GM03348 (cell line): ENCODE measurements at regions not wholly inside any gene's neighbourhood (a gene's known extent, or its start where the extent isn't known, plus 50 kb on each side); places are given as distances from the start of the nearest gene placed in this dataset.
"Not testable (repeated sequence)": the region's sequence is repeated elsewhere in the genome, so short reads cannot be mapped to it uniquely, and the experiment has no call there.

Source experiments
- DNase-seq: peaks from one replicate; pipeline ENCODE4 v3.0.0; 2012; ENCODE audit warnings: low spot score

DNA sequence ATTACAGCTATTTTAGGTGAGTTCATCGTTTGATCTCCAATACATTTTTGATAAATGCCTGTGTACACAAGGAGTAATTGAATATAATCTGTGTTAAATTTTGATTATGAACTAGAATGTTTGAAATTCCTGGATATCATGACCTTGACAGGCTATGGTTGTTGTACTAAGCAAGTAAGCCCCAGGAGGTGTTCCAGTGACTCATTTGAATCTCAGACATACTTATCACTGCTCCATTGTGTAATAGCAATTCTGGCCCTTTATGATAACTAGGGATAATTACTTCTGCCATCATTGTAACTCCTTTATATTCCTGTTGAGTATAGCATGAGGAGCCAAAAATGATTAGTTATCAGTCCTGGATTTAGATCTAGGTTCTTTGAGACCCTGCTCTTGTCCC is 1424.6 kb upstream of the ADGRB3 start:
- DNase-seq: no peak

DNA sequence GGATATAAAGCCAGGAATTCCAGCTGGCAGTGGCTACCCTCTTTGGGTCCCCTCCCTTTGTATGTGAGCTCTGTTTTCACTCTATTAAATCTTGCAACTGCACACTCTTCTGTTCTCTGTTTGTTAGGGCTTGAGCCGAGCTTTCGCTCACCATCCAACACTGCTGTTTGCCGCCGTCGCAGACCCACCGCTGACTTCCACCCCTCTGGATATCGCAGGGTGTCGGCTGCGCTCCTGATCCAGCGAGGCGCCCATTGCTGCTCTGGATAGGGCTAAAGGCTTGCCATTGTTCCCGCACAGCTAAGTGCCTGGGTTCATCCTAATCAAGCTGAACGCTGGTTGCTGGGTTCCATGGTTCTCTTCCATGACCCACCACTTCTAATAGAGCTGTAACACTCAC is 1433.5 kb upstream of the ADGRB3 start:
- no peak for DNase-seq

DNA sequence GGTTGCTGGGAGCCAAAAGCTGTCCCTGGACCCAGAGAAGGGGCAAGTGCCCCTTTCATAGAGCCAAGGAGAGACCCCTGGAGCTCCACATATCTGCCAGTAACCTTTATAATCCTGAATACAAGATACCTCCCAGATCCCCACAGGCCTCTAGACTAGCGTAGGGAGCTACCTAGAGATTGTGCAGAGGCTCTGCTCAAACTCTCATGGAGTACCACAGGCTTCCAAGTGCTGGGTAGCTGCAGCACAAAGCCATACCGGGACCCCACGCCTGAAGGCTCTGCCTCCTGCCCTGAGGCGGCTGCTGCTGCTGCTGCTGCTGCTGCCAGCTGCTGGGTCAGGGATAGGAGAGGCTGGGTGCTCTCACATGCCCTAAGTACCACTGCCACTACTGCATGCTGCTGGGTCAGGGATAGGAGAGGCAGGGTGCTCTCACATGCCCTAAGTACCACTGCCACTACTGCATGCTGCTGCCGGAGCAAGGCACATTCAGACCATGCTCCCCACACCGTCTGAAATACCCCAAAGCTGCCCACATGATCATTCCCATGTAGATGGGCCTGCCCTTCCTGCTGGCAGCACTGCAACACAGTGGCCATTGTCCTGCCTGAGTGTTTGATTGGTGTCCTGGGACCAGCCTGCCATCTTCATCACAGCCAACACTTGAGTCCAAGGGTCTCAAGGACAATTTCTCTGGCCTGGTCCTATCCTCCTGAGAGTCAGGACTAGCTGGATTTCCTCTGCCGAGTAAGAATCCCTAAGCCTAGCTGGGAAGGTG is 1434.3 kb upstream of the ADGRB3 start:
- no peak for DNase-seq

DNA sequence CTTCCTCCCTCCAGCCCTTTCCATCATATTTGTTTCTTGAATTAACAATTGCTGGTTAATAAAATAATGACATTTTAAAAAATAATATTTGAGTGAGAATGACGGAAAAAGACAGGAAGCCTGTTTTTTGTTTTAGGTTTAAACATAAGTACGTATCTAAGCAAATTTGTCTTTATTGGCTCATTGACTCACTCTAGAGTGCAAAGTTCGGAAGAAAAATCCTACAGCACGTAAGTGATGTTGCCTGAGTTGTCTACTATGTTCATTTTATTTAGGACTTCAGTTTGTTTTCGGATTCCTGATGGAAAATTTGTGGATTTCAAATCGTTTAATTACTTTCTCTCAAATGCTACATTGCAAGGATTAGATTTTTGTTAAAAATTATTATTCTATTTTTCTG is 1435.7 kb upstream of the ADGRB3 start:
- DNase-seq: no peak

DNA sequence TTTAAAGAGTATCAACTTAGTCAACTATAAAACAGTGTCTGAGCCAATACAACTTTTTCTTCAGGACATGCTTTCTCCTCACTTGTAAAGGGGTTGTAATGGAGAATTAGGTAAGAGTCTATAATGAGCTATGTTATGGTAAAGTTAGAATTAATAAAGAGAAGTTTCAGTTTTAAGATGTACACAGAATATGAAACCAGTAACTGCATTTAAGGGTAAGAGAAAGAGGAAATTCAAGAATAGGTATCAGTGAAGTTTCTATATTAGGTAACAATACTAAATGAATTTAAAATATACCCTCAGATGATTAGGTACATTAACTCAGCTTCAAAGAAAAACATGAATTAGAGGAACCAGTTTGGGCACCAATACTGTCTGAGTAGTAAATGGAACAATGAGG is 1444.3 kb upstream of the ADGRB3 start:
- no peak for DNase-seq

DNA sequence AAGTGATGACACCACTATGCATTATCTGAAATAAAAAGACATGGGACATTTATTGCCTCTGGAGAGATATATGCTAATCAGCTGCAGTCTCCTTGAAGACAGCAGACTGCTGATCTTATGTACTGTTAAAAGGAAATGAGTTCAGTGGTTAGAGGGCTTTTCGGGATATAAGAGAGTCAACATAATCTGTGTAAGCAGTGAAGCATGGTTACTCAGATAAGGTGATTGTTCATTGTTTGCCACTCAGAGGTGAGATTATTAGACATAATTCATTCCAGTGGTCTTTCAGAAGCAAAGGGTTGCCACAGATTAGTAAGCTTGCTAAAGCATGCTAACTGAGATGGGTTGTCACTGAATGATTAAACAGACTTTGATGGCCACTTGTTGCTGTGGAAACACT is 1450.7 kb upstream of the ADGRB3 start:
- DNase-seq: no peak

DNA sequence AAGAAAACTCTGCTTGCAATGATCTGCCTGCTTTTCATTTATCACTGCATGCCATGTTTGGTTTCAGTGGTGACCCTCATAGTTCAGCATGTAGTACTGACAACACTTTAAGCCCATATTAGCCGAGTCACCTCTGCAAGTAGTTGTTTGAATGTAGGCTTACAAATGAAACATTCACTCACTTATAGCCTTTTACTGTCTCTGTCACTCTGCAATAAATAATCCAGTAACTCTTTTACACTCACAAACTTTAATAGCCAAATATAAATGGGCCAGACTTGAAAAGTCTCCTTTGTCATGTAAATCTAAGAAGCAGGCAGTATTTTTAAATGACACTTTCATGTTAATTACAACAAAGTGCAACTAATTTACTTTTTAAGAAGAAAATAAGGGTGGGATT is 1460.0 kb upstream of the ADGRB3 start:
- no peak for DNase-seq

DNA sequence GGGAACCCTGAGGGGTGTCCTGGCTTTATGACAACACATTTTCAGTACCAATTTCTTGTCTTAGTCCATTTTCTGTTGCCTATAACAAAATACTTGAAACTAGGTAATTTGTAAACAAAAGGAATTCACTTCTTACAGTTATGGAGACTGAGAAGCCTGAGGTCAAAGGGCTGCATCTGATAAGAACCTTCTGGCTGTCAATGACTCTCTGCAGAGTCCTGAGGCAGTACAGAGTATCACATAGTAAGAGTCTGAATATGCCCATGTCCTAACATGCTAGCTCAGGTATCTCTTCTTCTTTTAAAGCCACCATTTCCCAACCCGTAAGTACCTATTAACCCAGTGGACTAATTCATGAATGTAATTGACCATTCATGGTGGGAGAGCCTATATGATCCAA is 1458.6 kb upstream of the EYS start:
- DNase-seq: no peak

DNA sequence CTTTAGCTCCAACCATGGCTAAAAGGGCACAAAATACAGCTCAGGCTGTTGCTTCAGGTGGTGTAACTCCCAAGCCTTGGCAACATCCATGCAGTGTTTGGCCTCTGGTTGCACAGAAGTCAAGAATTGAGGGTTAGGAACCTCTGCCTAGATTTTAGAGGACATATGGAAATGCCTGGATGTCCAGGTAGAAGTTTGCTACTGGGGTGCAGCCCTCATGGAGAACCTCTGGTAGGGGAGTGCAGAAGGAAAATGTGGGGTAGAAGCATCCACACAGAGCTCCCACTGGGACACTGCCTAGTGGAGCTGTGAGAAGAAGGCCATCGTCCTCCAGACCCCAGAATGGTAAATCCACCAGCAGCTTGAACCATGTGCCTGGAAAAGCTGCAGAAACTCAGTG is 1453.8 kb upstream of the EYS start:
- DNase-seq: no peak

DNA sequence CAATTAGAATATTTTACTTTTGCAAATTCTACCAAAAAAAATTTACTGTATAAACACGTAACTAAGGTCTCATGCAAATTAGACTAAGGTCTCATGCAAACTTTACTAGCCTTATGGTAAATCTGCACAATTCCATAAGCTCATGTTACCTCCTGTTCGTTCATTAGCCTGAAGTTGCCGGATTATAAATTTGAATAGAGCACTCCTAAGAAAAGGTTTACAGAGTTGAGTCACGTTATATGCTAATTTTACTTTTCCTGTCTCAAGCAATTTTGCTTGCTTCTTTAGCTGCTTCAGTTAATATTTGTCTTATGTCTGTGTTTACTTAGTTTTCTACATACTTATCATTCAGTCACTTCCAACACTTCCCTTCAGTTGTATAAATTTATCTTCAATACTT is 1434.0 kb upstream of the EYS start:
- DNase-seq: no peak

DNA sequence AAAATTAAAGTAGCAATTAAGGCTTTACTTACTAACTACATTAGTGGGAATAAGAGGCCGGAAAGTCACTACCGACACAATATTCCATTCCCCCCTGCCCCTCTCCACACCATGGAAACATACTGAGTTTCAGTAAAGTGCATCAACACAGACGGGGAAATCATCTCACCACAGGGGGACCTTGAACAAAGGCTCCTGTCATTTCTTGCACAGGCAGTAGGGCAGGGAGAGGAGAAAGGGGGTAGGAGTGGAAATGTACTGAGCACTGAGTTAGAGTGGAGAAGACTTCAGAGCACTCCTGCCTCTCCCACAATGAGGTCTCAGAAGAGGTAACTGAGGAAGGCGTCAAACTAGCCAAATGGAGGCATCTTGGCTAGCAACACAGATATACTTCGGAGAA is 1426.9 kb upstream of the EYS start:
- no peak for DNase-seq

DNA sequence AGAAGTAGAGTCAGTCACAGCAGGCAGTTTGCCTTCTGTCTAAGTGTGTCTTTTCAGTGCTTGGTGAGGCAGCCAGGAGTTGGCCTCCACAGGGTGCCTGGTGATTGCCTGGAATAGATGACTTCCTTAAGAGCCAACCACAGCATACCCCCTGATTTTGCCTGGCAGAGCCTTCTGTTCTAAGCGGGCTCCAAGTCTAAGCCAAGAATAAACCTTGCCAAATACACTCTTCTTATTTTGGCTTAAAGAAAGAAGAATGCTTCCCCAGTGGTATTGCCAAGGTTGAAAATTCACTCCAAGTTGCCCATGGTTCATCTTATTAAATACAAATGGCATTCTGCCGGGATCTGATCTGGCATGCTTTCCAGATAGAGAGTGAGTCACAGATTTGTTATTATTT is 1424.8 kb upstream of the EYS start:
- DNase-seq: no peak

DNA sequence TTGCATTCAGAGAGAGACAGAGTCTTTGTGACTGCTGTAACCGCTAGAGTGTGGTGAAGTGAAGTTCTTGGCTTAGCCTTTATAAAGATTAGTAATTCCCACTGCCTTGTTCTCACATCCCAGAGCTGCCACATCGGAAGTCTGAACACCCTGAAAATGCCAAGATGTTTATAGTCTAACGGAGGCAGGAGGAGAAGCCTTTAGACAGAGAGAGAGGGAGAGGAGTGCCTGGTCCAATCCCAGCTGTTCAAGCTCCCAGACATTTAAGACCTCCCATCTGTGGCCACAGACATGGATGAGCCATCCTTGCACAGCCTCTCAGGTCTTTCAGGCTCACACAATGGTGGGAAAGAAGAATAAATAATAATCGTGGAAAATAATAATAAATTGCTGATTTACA is 1422.8 kb upstream of the EYS start:
- no peak for DNase-seq

DNA sequence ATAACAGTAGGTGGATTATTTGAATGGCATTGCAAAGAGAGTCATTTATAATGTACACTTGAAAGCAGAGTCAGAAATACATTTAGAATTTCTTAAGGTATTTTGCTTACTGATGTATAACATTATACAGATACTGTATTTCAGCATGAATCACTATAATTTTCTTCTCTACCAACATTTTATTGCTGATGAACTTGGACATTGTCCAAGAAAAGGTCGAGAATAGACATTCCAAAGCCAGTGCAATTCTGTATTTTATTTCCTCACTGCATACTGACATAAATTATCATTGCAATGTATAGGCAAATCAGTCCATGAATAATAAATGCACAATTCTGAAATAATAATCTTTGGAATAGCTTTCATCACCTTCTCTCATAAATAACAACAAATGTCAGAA is 1420.0 kb upstream of the EYS start:
- DNase-seq: no peak

DNA sequence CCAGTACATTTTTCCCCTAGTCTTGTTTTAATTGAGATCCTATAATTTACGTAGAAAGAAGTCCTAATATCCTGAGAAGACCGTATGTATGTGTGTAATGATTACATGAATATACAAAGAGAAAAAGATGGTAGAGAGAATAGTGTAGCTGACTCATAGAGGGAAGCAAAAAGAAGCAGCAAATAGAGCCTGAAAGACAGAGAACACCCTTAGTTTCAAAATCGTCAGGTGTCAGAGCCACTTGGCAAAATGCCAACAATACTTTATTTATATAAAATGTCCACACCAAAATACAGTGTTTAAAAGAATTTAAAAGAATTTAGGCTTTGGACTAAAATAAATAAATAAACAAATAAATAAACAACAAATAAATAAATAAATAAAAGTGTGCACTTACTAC is 1414.1 kb upstream of the EYS start:
- DNase-seq: no peak

DNA sequence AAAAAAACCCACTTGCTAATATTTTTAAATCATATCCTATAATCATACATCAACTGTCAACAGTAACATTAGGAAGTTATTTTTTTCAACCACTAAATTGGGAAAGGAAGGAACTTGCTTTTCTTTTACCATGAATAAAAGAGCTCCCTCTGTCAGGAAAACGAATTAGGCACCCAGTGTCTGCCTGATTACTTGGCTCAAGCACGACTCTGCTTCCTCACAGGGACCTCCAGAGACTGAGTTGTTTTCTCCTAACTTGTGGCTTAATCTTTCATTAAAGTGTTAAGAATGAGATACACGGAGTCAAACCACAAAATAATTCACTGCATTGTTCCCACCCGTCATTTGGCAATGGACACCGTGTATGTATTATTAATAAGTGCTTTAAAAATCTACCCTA is 1405.1 kb upstream of the EYS start:
- DNase-seq: no peak

DNA sequence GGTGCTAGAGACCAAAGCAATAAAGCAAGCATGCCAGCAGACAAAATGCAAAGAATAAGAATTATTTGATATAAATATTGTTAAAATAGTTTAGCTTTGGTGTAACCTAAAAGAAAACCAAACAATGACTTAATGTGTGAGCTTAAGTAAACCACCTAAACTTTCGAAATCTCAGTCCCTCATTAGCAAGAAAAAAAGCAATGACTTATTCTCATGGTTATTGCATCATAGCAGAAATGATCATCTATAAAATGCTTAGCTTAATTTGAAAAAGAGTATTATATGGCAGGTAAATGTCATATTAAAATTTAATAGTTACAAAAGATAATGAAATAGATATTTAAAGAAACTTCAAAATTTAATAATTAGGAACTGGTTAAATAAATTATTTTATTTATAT is 1395.7 kb upstream of the EYS start:
- DNase-seq: no peak

DNA sequence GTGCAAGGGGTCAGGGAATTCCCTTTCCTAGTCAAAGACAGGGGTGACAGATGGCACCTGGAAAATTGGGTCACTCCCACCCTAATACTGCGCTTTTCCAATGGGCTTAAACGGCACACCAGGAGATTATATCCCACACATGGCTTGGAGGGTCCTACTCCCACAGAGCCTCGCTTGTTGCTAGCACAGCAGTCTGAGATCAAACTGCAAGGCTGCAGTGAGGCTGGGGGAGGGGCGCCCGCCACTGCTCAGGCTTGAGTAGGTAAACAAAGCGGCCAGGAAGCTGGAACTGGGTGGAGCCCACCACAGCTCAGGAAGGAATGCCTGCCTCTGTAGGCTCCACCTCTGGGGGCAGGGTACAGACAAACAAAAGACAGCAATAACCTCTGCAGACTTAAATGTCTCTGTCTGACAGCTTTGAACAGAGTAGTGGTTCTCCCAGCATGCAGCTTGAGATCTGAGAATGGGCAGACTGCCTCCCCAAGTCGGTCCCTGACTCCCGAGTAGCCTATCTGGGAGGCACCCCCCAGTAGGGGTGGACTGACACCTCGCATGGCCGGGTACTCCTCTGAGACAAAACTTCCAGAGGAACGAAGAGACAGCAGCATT is 1388.7 kb upstream of the EYS start:
- not testable (repeated sequence) for DNase-seq

DNA sequence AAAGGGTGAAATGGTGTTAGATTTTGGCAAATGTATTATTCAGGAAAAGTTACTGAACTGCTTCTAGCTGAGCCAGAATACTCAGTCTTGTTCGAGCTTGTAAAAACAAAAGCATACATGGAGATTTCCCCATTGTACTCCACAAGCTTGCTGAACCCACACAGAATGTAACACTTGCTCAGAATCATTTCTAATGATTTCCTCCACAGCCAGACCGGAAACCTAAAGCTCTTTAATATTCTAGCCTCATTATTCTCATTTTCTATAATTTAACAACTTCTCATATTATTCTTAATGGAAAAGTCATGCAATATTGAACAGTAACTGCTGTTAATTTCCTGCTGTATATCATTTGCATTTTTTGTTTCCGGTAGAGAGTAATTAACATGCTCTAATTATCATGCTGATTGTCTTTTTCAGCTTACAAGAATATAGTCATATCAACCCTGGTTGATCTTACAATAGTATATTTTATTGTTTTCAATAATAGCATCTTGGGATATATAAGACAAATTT is 1387.5 kb upstream of the EYS start:
- DNase-seq: no peak

DNA sequence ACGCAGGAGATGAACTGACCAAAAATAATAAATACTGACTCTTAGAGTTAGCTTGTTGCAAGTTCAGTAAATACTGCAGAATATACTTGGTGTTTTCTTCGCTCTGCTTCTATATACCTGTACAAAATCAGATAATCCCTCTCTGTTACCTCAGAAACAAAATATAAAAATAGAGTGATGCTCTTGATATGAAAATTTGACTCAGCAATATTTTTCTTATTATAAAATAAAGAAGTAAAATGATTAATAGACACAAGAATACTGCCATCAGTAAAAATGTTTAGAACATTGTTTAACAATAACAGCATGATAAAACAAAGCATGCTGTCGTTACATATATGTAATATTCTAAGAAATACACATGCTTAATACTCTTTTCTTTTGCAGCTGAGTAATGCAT is 1366.9 kb upstream of the EYS start:
- no peak for DNase-seq

DNA sequence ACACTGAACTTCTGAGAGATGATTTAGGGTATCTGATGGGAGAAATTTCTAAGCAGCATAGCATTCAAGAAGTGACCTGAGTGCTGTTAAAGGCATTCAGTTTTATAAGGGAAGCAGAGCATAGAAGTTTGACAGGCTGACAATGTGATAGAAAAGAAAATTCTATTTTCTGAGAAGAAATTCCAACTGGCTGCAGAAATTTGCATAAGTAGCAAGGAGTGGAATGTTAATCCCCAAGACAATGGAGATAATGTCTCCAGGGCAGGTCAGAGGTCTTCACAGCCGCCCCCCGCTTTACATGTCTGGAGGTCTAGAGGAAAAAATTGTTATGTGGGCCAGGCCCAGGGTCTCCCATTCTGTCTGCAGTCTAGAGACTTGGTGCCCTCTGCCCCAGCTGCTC is 1361.8 kb upstream of the EYS start:
- no peak for DNase-seq

DNA sequence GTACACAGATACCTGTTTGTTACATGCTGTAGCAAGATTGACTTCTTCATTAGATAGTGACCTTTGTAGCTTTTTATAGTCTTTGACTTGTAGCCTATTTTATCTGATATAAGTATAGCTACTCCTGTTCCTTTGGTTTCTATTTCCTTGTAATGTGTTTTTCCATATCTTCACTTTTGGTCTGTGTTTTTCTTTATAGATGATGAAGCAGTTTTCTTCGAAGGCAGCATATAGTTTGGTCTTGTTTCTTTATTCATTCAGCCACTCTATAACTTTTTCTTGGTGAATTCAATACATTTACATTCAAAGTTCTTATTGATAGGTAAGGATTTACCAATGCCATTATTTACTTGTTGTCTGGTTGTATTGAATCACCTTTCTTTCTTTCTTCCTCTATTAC is 1357.3 kb upstream of the EYS start:
- no peak for DNase-seq

DNA sequence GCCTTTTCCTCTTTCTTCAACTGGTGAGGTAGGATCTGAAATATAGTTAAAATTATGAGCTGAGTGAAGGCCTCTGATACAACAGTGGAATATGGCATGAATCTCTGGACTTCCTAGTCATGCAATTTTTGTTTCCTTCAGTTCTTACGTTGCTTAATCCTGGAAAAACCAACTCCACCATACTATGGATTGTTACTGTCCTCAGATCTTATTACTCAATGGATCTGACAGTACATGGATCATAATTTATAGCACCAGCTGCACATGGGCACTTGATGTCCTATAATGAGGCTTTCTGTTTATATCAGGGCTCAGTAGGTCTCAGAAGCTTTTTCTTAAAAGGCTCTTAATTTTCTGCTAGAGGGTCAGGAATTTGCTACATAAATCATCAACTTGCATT is 1341.0 kb upstream of the EYS start:
- no peak for DNase-seq

DNA sequence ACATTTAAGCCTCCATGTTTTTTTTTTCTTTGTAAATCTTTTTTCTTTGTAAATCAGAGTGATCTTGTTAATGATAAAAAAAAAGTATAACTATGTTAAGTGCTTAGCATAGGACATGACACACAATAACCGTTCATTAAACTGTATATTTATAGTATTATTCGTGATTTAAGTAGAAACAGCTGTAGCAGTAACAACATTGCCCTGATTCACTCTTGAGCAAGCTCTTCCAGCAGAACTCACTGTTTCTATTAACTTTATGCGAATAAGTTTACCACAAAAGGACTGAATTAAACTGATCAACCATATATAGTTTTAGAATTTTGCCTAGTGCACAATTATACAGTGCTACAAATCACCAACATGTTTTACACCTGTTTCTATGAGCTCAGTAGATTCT is 1338.0 kb upstream of the EYS start:
- DNase-seq: no peak
